RWPE2 (cell line): ENCODE measurements at regions not wholly inside any gene's neighbourhood (a gene's known extent, or its start where the extent isn't known, plus 50 kb on each side); places are given as distances from the start of the nearest gene placed in this dataset.

ENCODE experiments used
- ATAC-seq: fragments of 200-7000 bp; cut with Tn5 transposase; 3 replicates; pipeline ENCODE4 v1.9.1; 2021; ENCODE audit warnings: low read depth
- DNase-seq: peaks from one replicate; pipeline ENCODE4 v3.0.0-alpha.2; 2020; ENCODE audit warnings: low spot score
- H3K27ac ChIP-seq: fragments of 450-650 bp; 2 replicates; pipeline ENCODE4 v1.5.1; 2017; ENCODE audit warnings: mild to moderate bottlenecking; ENCODE audit not compliant: poor library complexity, severe bottlenecking
- H3K27me3 ChIP-seq: fragments of 250-450 bp; sonication (Bioruptor Pico); 2 replicates; pipeline ENCODE4 v1.5.1; 2021; ENCODE audit warnings: mild to moderate bottlenecking, moderate library complexity; ENCODE audit not compliant: insufficient read depth, poor library complexity, severe bottlenecking
- H3K36me3 ChIP-seq: fragments of 250-450 bp; sonication (Bioruptor Pico); 2 replicates; pipeline ENCODE4 v1.5.1; 2020; ENCODE audit warnings: low read depth, mild to moderate bottlenecking, moderate library complexity
- H3K4me1 ChIP-seq: fragments of 250-450 bp; sonication (Bioruptor Pico); 2 replicates; pipeline ENCODE4 v1.5.1; 2021; ENCODE audit warnings: mild to moderate bottlenecking, moderate library complexity; ENCODE audit not compliant: insufficient read depth, poor library complexity, severe bottlenecking
- H3K4me3 ChIP-seq: fragments of 250-450 bp; sonication (Bioruptor Pico); 2 replicates; pipeline ENCODE4 v1.5.1; 2021; ENCODE audit warnings: mild to moderate bottlenecking, moderate library complexity; ENCODE audit not compliant: severe bottlenecking
- H3K9me3 ChIP-seq: fragments of 250-450 bp; sonication (Bioruptor Pico); 2 replicates; pipeline ENCODE4 v1.5.1; 2021; ENCODE audit warnings: mild to moderate bottlenecking, moderate library complexity; ENCODE audit not compliant: severe bottlenecking
- CTCF ChIP-seq: fragments of 450-650 bp; IDR thresholded peaks from one replicate; pipeline ENCODE4 v1.5.1; 2017; ENCODE audit warnings: mild to moderate bottlenecking, moderate library complexity; ENCODE audit not compliant: poor library complexity, severe bottlenecking

DNA sequence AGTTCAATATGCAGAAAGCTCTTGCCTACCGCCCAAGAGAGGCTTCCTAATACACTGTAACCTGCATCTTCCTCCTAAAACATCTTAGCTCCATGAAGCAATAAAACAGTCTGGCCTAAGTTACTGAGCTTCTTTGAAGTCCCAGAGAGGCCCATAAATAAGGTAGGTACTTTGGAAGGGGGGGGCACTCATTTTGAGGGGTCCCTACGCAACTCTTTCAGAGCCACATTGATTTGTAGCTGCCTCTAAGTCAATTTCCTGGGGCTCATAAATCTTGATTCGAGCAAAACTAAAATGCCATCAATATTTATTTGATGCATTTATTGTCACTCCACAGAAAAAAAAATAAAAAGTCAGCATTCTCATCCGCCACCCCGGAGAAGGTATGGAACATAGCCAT is 60.4 kb upstream of the SIX2 start:
- ATAC-seq, result no peak
- no peaks in the 10 kb centered on the region for H3K27me3 ChIP-seq
- no peaks in the 10 kb centered on the region for H3K4me1 ChIP-seq

DNA sequence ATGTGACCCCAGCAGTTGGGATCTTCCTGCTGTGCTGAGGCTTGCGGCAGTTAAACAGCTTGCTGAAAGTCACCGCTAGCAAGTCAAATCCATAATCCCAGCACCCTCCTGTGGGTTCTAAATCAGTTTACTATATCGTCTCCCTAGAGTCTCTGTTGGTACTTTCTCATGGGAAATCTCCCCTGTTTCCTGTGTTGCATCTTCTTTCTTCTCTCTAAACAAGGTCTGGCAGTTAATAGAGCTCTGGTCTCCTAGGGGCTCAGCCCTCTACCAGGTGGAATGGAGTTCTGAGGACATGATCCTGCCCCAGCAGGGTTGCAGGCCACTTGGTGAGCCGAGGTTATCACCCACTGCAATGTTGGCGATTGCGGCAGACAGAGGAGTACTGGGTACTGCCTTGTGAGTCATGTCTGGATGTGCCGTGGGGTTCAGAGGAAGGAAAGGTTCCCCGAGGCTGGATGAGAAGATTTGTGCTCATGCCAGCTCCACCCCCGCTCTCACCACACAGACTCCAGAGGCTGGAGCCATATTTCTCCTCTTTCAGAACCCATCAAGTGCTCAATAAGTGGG is 59.4 kb upstream of the SIX2 start:
- no peaks in the 10 kb centered on the region for H3K27me3 ChIP-seq
- 0 out of 3 replicates have a peak, but pooled peaks have one; percentile 46 for ATAC-seq
- TF ChIP-seq CTCF, result no peak
- H3K27ac ChIP-seq, result no peak overlapping the region
- no peaks in the 10 kb centered on the region for H3K36me3 ChIP-seq
- no peak for DNase-seq
- H3K9me3 ChIP-seq, result no peaks in the 10 kb centered on the region
- no peaks in the 10 kb centered on the region for H3K4me1 ChIP-seq
- no peak overlapping the region for H3K4me3 ChIP-seq

More for the DNA sequence above, 60.4 kb upstream of the SIX2 start:
- Histone ChIP-seq H3K4me3 (no peak overlapping the region), H3K36me3 (no peaks in the 10 kb centered on the region), H3K9me3 (no peaks in the 10 kb centered on the region), H3K27ac (no peak overlapping the region)
- no peak for DNase-seq
- TF ChIP-seq CTCF, result no peak

DNA sequence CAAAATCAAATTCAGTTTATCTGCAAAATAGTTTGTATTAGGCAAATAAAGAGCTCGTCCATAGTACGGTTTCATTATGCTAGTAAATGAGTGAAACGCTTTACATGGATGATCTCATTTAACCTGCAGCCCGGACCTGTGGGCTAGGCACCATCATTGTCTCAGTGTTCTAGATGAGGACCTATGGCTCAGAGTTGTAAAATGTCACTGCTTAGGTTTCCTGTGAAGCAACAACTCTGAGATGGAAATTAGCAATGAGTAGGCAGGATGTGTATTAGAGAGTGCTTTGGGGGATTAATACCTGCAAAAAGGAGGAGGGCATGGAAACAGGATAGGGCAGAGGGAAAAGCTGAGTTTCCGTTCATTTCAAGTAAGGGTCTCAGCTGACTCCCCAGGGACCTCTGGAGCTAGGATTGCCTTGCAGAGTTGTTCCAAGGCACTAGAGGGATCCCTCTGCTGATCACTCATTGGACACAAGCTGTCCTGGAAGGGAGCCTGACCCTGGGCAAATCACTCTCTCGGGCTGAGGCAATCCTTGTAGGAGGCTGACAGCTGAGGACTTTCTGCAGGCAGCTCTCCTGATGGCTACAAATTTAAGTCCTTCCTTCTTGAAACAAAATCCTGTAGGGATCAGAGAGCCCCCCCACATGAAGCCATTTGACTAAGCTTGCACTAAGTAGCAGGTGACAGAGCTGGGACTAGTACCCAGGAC is 58.8 kb upstream of the SIX2 start:
- Histone ChIP-seq H3K27ac (no peak overlapping the region), H3K36me3 (no peaks in the 10 kb centered on the region), H3K27me3 (no peaks in the 10 kb centered on the region), H3K9me3 (no peaks in the 10 kb centered on the region), H3K4me1 (no peaks in the 10 kb centered on the region), H3K4me3 (no peak overlapping the region)
- DNase-seq, result no peak
- ATAC-seq, result no peak
- no peak for TF ChIP-seq CTCF
